Loucy (cell line): ENCODE measurements at regions not wholly inside any gene's neighbourhood (a gene's known extent, or its start where the extent isn't known, plus 50 kb on each side); places are given as distances from the start of the nearest gene placed in this dataset.

ENCODE experiments used
- EZH2phosphoT487 ChIP-seq: fragments of 200-600 bp; IDR thresholded peaks from 2 replicates; pipeline ENCODE4 v1.6.1; 2018; ENCODE audit warnings: antibody characterized with exemption, mild to moderate bottlenecking, moderate library complexity, borderline replicate concordance
- TF ChIP-seq, protein P1 (sequence below): fragments of 200-600 bp; sonication (generic); conservative IDR thresholded peaks from 2 replicates; pipeline ENCODE4 v1.5.1; 2014; ENCODE audit warnings: mild to moderate bottlenecking, antibody characterized with exemption, low read length

DNA sequence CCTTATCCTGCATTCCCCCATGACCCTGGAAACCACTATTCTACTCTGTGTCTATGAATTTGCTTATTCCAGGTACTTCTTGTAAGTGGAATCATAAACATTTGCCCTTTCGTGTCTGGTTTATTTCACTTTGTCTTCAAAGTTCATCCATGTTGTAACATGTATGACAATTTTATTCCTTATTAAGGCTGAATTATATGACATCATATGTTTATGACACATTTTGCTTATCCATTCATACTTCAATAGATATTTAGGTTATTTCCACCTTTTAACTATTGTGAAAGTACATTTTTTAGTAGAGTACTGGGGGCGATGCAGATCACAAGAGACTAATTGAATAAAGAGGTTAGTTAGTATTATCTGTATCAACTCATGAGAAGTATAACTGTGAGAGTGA is 591.6 kb downstream of the UTRN start:
- TF ChIP-seq EZH2phosphoT487 = no peak
- TF ChIP-seq, protein P1, sequence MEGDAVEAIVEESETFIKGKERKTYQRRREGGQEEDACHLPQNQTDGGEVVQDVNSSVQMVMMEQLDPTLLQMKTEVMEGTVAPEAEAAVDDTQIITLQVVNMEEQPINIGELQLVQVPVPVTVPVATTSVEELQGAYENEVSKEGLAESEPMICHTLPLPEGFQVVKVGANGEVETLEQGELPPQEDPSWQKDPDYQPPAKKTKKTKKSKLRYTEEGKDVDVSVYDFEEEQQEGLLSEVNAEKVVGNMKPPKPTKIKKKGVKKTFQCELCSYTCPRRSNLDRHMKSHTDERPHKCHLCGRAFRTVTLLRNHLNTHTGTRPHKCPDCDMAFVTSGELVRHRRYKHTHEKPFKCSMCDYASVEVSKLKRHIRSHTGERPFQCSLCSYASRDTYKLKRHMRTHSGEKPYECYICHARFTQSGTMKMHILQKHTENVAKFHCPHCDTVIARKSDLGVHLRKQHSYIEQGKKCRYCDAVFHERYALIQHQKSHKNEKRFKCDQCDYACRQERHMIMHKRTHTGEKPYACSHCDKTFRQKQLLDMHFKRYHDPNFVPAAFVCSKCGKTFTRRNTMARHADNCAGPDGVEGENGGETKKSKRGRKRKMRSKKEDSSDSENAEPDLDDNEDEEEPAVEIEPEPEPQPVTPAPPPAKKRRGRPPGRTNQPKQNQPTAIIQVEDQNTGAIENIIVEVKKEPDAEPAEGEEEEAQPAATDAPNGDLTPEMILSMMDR = no peak
